ENCODE measurements at regions not wholly inside any gene's neighbourhood (a gene's known extent, or its start where the extent isn't known, plus 50 kb on each side); places are given as distances from the start of the nearest gene placed in this dataset.

DNA sequence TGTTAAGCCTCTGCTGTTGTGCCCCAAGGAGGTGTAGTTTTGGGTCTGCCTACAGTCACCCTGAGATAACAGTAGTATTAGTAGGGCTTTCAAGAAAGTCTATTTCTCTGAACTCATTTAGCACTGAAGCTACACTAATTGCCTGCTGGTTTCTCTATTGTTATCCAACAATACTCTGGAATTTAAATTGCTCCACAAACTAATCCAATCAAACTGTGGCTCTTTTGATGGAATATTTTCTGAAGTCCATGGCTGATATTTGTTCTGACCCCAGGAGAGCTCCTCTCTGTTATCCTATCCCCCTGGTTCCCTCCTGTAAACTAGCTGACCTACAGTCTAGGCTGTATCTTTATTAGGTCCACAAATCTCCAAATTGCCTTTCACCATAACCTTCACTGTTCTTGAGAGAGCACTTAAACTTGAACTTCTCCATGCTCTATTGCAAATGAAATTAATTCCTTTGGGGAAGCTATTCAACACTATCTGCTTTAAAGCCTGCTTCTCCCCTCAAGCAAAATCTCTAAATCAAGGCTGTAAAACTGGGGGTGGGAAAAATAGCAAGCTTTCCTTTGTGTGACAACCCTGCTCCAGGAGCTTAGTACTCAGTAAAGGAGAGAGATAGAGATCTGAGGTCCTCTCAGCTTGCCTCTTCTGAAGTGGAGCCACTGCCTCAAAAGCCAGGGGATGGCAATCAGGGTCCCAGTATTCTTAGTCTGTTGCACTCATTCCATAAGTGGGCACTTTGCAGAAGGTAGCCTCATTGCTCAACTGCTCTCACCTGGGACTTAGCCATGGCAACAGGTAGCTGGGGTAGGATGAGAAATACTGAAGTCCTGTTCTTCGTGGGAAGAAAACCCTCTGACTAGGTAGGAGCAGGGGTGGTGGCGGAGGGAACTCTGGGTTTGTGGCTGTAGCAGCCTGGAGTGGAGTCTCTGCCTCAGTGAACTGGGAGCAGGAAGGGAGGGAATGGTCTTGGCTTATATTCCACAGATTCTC lies 110.9 kb downstream of the MACIR start:
- H3K9me3 ChIP-seq (ENCODE audit: insufficient read depth, low read depth, low read length): no peaks in the 10 kb centered on the region

DNA sequence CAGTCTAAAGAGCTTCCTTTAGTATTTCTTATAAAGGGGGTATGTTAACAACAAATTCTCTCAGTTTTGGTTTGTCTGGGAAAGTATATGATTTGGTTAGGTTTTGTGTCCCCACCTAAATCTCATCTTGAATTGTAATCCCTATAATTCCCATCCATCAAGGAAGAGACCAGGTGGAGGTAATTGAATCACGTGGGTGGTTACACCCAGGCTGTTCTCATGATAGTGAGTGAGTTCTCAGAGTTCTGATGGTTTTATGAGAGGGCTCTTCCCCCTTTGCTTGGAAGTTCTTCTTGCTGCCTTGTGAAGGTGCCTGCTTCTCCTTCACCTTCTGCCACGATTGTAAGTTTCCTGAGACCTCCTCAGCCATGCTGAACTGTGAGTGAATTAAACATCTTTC lies 109.1 kb downstream of the MACIR start:
- H4K20me1 ChIP-seq (ENCODE audit: insufficient read depth, low read length, poor library complexity, severe bottlenecking): no peaks in the 10 kb centered on the region
- no peak overlapping the region for H3K9ac ChIP-seq (ENCODE audit: low read depth, low read length, poor library complexity, severe bottlenecking)
- TF ChIP-seq, protein P1, sequence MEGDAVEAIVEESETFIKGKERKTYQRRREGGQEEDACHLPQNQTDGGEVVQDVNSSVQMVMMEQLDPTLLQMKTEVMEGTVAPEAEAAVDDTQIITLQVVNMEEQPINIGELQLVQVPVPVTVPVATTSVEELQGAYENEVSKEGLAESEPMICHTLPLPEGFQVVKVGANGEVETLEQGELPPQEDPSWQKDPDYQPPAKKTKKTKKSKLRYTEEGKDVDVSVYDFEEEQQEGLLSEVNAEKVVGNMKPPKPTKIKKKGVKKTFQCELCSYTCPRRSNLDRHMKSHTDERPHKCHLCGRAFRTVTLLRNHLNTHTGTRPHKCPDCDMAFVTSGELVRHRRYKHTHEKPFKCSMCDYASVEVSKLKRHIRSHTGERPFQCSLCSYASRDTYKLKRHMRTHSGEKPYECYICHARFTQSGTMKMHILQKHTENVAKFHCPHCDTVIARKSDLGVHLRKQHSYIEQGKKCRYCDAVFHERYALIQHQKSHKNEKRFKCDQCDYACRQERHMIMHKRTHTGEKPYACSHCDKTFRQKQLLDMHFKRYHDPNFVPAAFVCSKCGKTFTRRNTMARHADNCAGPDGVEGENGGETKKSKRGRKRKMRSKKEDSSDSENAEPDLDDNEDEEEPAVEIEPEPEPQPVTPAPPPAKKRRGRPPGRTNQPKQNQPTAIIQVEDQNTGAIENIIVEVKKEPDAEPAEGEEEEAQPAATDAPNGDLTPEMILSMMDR (conservative IDR thresholded peaks at IDR 0.05; ENCODE audit: low read length): no peak
- no peak for TF ChIP-seq EZH2phosphoT487 (IDR thresholded peaks at IDR 0.05; ENCODE audit: borderline replicate concordance)
- no peaks in the 10 kb centered on the region for H3K36me3 ChIP-seq (ENCODE audit: insufficient read depth, low read length)
- no peaks in the 10 kb centered on the region for H3K9me3 ChIP-seq (ENCODE audit: insufficient read depth, low read depth, low read length)
- no peak overlapping the region for H2AFZ ChIP-seq (ENCODE audit: low read length)
- H3K27me3 ChIP-seq (ENCODE audit: insufficient read depth, low read length, poor library complexity, severe bottlenecking): no peaks in the 10 kb centered on the region
- H3K4me1 ChIP-seq (ENCODE audit: insufficient read depth, low read length, poor library complexity, severe bottlenecking): no peaks in the 10 kb centered on the region
- H3K4me3 ChIP-seq (ENCODE audit: low read length, poor library complexity, severe bottlenecking): no peak overlapping the region
- no peaks in the 10 kb centered on the region for H3K9me2 ChIP-seq (replicated peaks; ENCODE audit: low read depth, low read length)
- H3K79me2 ChIP-seq (ENCODE audit: insufficient read depth, low read length): no peaks in the 10 kb centered on the region
- no peaks in the 10 kb centered on the region for H3F3A ChIP-seq (ENCODE audit: low read depth)
- H3K4me2 ChIP-seq (ENCODE audit: low read depth, low read length, poor library complexity, severe bottlenecking): no peak overlapping the region

More for the DNA sequence above, 110.9 kb downstream of the MACIR start:
- H3F3A ChIP-seq (ENCODE audit: low read depth): no peaks in the 10 kb centered on the region
- no peak overlapping the region for H3K9ac ChIP-seq (ENCODE audit: low read depth, low read length, poor library complexity, severe bottlenecking)
- H3K9me2 ChIP-seq (replicated peaks; ENCODE audit: low read depth, low read length): no peaks in the 10 kb centered on the region
- H4K20me1 ChIP-seq (ENCODE audit: insufficient read depth, low read length, poor library complexity, severe bottlenecking): no peaks in the 10 kb centered on the region
- no peak overlapping the region for H2AFZ ChIP-seq (ENCODE audit: low read length)
- no peaks in the 10 kb centered on the region for H3K4me1 ChIP-seq (ENCODE audit: insufficient read depth, low read length, poor library complexity, severe bottlenecking)
- no peaks in the 10 kb centered on the region for H3K36me3 ChIP-seq (ENCODE audit: insufficient read depth, low read length)
- H3K27me3 ChIP-seq (ENCODE audit: insufficient read depth, low read length, poor library complexity, severe bottlenecking): no peaks in the 10 kb centered on the region
- H3K79me2 ChIP-seq (ENCODE audit: insufficient read depth, low read length): no peaks in the 10 kb centered on the region
- TF ChIP-seq, protein P1 (conservative IDR thresholded peaks at IDR 0.05; ENCODE audit: low read length): no peak
- no peak for TF ChIP-seq EZH2phosphoT487 (IDR thresholded peaks at IDR 0.05; ENCODE audit: borderline replicate concordance)
- H3K4me2 ChIP-seq (ENCODE audit: low read depth, low read length, poor library complexity, severe bottlenecking): no peak overlapping the region
- H3K4me3 ChIP-seq (ENCODE audit: low read length, poor library complexity, severe bottlenecking): no peak overlapping the region

DNA sequence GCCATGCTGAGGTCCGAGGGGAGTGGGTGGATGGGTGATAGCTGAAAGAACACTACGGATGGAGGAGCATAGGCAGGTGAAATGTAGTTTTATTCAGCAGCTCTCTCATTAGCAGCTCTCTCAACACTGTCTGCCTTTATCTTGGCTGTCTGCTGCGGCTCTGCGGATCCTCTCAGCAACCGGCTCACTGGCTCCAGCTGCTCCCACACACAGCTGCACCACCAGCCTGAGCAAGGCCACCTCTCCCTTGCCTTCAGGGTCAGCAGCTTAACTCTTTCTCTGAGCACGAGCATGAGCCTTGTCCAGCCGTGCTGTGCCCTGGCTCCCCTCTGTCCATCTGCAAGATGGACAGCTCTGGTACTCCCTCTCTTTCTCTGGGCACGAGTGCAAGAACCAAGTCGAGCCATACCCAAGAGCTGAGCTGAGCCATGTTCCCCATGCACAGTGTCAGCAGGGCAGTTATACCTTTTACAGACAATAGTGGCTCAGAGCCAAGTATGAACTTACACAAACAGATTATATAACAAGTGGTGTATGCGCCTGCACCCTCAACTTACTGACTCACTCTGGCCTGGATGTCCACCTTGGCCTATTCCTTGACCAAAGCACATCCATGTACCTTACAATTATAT lies 108.5 kb downstream of the MACIR start:
- Histone ChIP-seq H3F3A (ENCODE audit: low read depth) (no peaks in the 10 kb centered on the region), H3K4me3 (ENCODE audit: low read length, poor library complexity, severe bottlenecking) (no peak overlapping the region), H2AFZ (ENCODE audit: low read length) (no peak overlapping the region), H3K27me3 (ENCODE audit: insufficient read depth, low read length, poor library complexity, severe bottlenecking) (no peaks in the 10 kb centered on the region), H3K9me2 (replicated peaks; ENCODE audit: low read depth, low read length) (no peaks in the 10 kb centered on the region), H4K20me1 (ENCODE audit: insufficient read depth, low read length, poor library complexity, severe bottlenecking) (no peaks in the 10 kb centered on the region), H3K4me1 (ENCODE audit: insufficient read depth, low read length, poor library complexity, severe bottlenecking) (no peaks in the 10 kb centered on the region), H3K9ac (ENCODE audit: low read depth, low read length, poor library complexity, severe bottlenecking) (no peak overlapping the region), H3K4me2 (ENCODE audit: low read depth, low read length, poor library complexity, severe bottlenecking) (no peak overlapping the region), H3K9me3 (ENCODE audit: insufficient read depth, low read depth, low read length) (no peaks in the 10 kb centered on the region), H3K79me2 (ENCODE audit: insufficient read depth, low read length) (no peaks in the 10 kb centered on the region), H3K36me3 (ENCODE audit: insufficient read depth, low read length) (no peaks in the 10 kb centered on the region)
- TF ChIP-seq, protein P1 (conservative IDR thresholded peaks at IDR 0.05; ENCODE audit: low read length): no peak
- no peak for TF ChIP-seq EZH2phosphoT487 (IDR thresholded peaks at IDR 0.05; ENCODE audit: borderline replicate concordance)

Measured in Loucy (cell line).